Neutrophil (primary cell): ENCODE measurements at regions not wholly inside any gene's neighbourhood (a gene's known extent, or its start where the extent isn't known, plus 50 kb on each side); places are given as distances from the start of the nearest gene placed in this dataset.

ENCODE experiments used
- H3K27ac ChIP-seq: fragments of 200-600 bp; sonication (generic); 2 replicates; pipeline ENCODE4 v1.5.1; 2016; ENCODE audit warnings: mild to moderate bottlenecking, moderate library complexity
- H3K27me3 ChIP-seq: fragments of 200-600 bp; sonication (generic); 2 replicates; pipeline ENCODE4 v1.6.0; 2016; ENCODE audit warnings: mild to moderate bottlenecking
- H3K36me3 ChIP-seq: fragments of 200-600 bp; sonication (generic); 2 replicates; pipeline ENCODE4 v1.5.1; 2017
- H3K4me1 ChIP-seq, 2 experiments: fragments of 200-600 bp in 1 of 2; sonication (generic) in 1 of 2; 1 replicate in 1 of 2; 2 replicates in 1 of 2; pipeline versions ENCODE4 v1.5.1 to v1.6.1; 2013 to 2016; ENCODE audit warnings: low read depth in 1 of 2, low read length in 1 of 2, mild to moderate bottlenecking in 1 of 2, moderate library complexity in 1 of 2; ENCODE audit not compliant: control insufficient read depth in 1 of 2, insufficient read depth in 1 of 2
- H3K4me3 ChIP-seq, 2 experiments: fragments of 200-600 bp in 1 of 2; sonication (generic) in 1 of 2; 1 replicate in 1 of 2; 2 replicates in 1 of 2; pipeline ENCODE4 v1.5.1; 2013 to 2016; ENCODE audit warnings: low read depth in 1 of 2, low read length in 1 of 2, mild to moderate bottlenecking in 1 of 2, moderate library complexity in 1 of 2
- H3K9me3 ChIP-seq: fragments of 200-600 bp; sonication (generic); 2 replicates; pipeline ENCODE4 v1.5.1; 2016
- CTCF ChIP-seq: fragments of 200-600 bp; sonication (generic); IDR thresholded peaks from 2 replicates; pipeline ENCODE4 v1.5.1; 2016; ENCODE audit warnings: antibody characterized with exemption

- Histone ChIP-seq H3K36me3 (no peaks in the 10 kb centered on the region), H3K27me3 (no peaks in the 10 kb centered on the region), H3K4me3 (no peak overlapping the region), H3K4me1 (peaks cover 0 to 11% of the 10 kb centered on the region in 2 experiments), H3K9me3 (no peaks in the 10 kb centered on the region), H3K27ac (no peak overlapping the region)
- no peak for TF ChIP-seq CTCF
These were observed 59.6 kb upstream of the MACF1 start for GRCh38 chr1:39144924-39145323.

GRCh38 chr1:39145331-39145965 lies 59.0 kb upstream of the MACF1 start:
- TF ChIP-seq CTCF, result no peak
- Histone ChIP-seq H3K36me3 (no peaks in the 10 kb centered on the region), H3K4me3 (no peak overlapping the region), H3K9me3 (no peaks in the 10 kb centered on the region), H3K27me3 (no peaks in the 10 kb centered on the region), H3K4me1 (peaks cover 0 to 11% of the 10 kb centered on the region in 2 experiments), H3K27ac (no peak overlapping the region)

GRCh38 chr1:39146681-39147080 lies 57.8 kb upstream of the MACF1 start:
- no peaks in the 10 kb centered on the region for H3K9me3 ChIP-seq
- peaks cover 0 to 11% of the 10 kb centered on the region in 2 experiments for H3K4me1 ChIP-seq
- no peaks in the 10 kb centered on the region for H3K36me3 ChIP-seq
- no peak overlapping the region for H3K27ac ChIP-seq
- no peak for TF ChIP-seq CTCF
- no peak overlapping the region for H3K4me3 ChIP-seq
- H3K27me3 ChIP-seq, result no peaks in the 10 kb centered on the region

- no peak for TF ChIP-seq CTCF
- H3K27me3 ChIP-seq, result no peaks in the 10 kb centered on the region
- no peak overlapping the region for H3K27ac ChIP-seq
- H3K4me1 ChIP-seq, result peaks cover 0 to 4% of the 10 kb centered on the region in 2 experiments
- no peaks in the 10 kb centered on the region for H3K36me3 ChIP-seq
- H3K4me3 ChIP-seq, result no peak overlapping the region
- no peaks in the 10 kb centered on the region for H3K9me3 ChIP-seq
These were observed 57.1 kb upstream of the MACF1 start for GRCh38 chr1:39147099-39148025.

GRCh38 chr1:39148942-39149341 lies 55.6 kb upstream of the MACF1 start:
- Histone ChIP-seq H3K27ac (no peak overlapping the region), H3K4me1 (no peaks in the 10 kb centered on the region), H3K9me3 (no peaks in the 10 kb centered on the region), H3K27me3 (no peaks in the 10 kb centered on the region), H3K36me3 (no peaks in the 10 kb centered on the region), H3K4me3 (no peak overlapping the region)
- no peak for TF ChIP-seq CTCF
